Spleen (tissue), 11 donors: ENCODE measurements at regions not wholly inside any gene's neighbourhood (a gene's known extent, or its start where the extent isn't known, plus 50 kb on each side); places are given as distances from the start of the nearest gene placed in this dataset.

Experiments used
- DNase-seq: peaks from one replicate; pipeline ENCODE4 v3.0.0-alpha.2; 2020
- H3K27ac ChIP-seq, 8 donors: fragments of 200-600 bp; sonication (generic) in 7 of 8; 1 replicate in 4 of 8; 2 replicates in 4 of 8; pipeline versions ENCODE4 v1.5.0 to v1.8.0; 2016 to 2021; ENCODE audit warnings: inconsistent platforms in 4 of 8, mild to moderate bottlenecking in 4 of 8, moderate library complexity in 1 of 8
- H3K27me3 ChIP-seq, 7 donors: fragments of 200-600 bp; sonication (generic) in 6 of 7; replicated peaks in 1 of 7; 1 replicate in 4 of 7; 2 replicates in 3 of 7; pipeline versions ENCODE4 v1.5.0 to v1.8.0; 2016 to 2021; ENCODE audit warnings: inconsistent platforms in 3 of 7, mild to moderate bottlenecking in 1 of 7
- H3K36me3 ChIP-seq, 6 donors: fragments of 200-600 bp; sonication (generic) in 5 of 6; 1 replicate in 4 of 6; 2 replicates in 2 of 6; pipeline versions ENCODE4 v1.5.0 to v1.8.0; 2016 to 2021; ENCODE audit warnings: inconsistent platforms in 2 of 6
- H3K4me1 ChIP-seq, 6 donors: fragments of 200-600 bp; sonication (generic) in 5 of 6; 1 replicate in 3 of 6; 2 replicates in 3 of 6; pipeline versions ENCODE4 v1.5.0 to v1.8.0; 2016 to 2021; ENCODE audit warnings: inconsistent platforms in 3 of 6
- H3K4me3 ChIP-seq, 8 donors: fragments of 200-600 bp; sonication (generic) in 7 of 8; 1 replicate in 4 of 8; 2 replicates in 4 of 8; pipeline versions ENCODE4 v1.5.0 to v1.8.0; 2016 to 2021; ENCODE audit warnings: inconsistent platforms in 4 of 8, mild to moderate bottlenecking in 4 of 8, moderate library complexity in 2 of 8
- H3K9me3 ChIP-seq, 8 donors: fragments of 200-600 bp; sonication (generic) in 7 of 8; 1 replicate in 4 of 8; 2 replicates in 4 of 8; pipeline versions ENCODE4 v1.5.0 to v1.8.0; 2016 to 2021; ENCODE audit warnings: inconsistent platforms in 4 of 8
- POLR2A ChIP-seq, 3 donors: fragments of 450-650 bp; IDR thresholded peaks; one replicate each; pipeline ENCODE4 v1.5.1; 2017; ENCODE audit warnings: antibody characterized with exemption in 3 of 3, mild to moderate bottlenecking in 1 of 3
- POLR2AphosphoS5 ChIP-seq, 3 donors: sonication (generic); formaldehyde crosslinking; IDR thresholded peaks; one replicate each; pipeline ENCODE4 v1.5.1; 2017; ENCODE audit warnings: antibody characterized with exemption in 3 of 3
- WGBS, 5 donors: extraction: QIAGEN DNeasy Blood & Tissue Kit in 3 of 5; methylation state at CpG; one replicate each; pipeline versions ENCODE4 v1.1.5 to v1.1.7; 2013 to 2018; 5-methylcytosine and 5-hydroxymethylcytosine counted together
- intact Hi-C: fragments of 100-400 bp; cut with DNase I; formaldehyde crosslinking; loops from one replicate; pipeline ENCODE4 v1.15.0; 2023; ENCODE audit warnings: low total_unique reads
- TF ChIP-seq, protein P1 (sequence below), 11 experiments: fragments of 200-600 bp in 7 of 11; fragments of 450-650 bp in 4 of 11; sonication (generic) in 4 of 11; IDR thresholded peaks in 8 of 11; conservative IDR thresholded peaks in 3 of 11; 1 replicate in 7 of 11; 2 replicates in 4 of 11; pipeline versions ENCODE4 v1.4.0 to v1.8.0; 2016 to 2021; ENCODE audit warnings: antibody characterized with exemption in 11 of 11, inconsistent platforms in 4 of 11, mild to moderate bottlenecking in 1 of 11
- donor health status: healthy with polysubstance abuse.
- donor health status: DM: no; HTN: no; CAD: no; lungs with moderate emphysema.
- donor health status: DM: no; HTN: no; CAD: no.
- donor health status: Bipolar disorder and iron deficiency.
- donor health status: healthy.
- donor health status: DM: no; HTN: no; CAD: no.
- donor health status: DM: yes; HTN: yes; CAD: no.

GRCh38 chr16:79388396-79388795, 212.1 kb downstream of the MAF start:
- intact Hi-C loops, result no loop called here
- H3K36me3 ChIP-seq, result no peaks in the 10 kb centered on the region
- H3K9me3 ChIP-seq, result no peaks in the 10 kb centered on the region
- TF ChIP-seq POLR2A (IDR thresholded peaks at IDR 0.05) (no peak), POLR2AphosphoS5 (IDR thresholded peaks at IDR 0.05) (no peak)
- TF ChIP-seq, protein P1, sequence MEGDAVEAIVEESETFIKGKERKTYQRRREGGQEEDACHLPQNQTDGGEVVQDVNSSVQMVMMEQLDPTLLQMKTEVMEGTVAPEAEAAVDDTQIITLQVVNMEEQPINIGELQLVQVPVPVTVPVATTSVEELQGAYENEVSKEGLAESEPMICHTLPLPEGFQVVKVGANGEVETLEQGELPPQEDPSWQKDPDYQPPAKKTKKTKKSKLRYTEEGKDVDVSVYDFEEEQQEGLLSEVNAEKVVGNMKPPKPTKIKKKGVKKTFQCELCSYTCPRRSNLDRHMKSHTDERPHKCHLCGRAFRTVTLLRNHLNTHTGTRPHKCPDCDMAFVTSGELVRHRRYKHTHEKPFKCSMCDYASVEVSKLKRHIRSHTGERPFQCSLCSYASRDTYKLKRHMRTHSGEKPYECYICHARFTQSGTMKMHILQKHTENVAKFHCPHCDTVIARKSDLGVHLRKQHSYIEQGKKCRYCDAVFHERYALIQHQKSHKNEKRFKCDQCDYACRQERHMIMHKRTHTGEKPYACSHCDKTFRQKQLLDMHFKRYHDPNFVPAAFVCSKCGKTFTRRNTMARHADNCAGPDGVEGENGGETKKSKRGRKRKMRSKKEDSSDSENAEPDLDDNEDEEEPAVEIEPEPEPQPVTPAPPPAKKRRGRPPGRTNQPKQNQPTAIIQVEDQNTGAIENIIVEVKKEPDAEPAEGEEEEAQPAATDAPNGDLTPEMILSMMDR (IDR thresholded peaks at IDR 0.05 in 8 of 11, conservative IDR thresholded peaks at IDR 0.05 in 3 of 11), result no peak
- 93 to 98% (median 97%) methylated on average over 1 of the region's 1 CpG for WGBS, 5 donors
- H3K4me1 ChIP-seq, result no peaks in the 10 kb centered on the region
- H3K27ac ChIP-seq, result no peak overlapping the region
- DNase-seq, result no peak
- H3K4me3 ChIP-seq, result no peak overlapping the region
- no peaks in the 10 kb centered on the region for H3K27me3 ChIP-seq

DNA sequence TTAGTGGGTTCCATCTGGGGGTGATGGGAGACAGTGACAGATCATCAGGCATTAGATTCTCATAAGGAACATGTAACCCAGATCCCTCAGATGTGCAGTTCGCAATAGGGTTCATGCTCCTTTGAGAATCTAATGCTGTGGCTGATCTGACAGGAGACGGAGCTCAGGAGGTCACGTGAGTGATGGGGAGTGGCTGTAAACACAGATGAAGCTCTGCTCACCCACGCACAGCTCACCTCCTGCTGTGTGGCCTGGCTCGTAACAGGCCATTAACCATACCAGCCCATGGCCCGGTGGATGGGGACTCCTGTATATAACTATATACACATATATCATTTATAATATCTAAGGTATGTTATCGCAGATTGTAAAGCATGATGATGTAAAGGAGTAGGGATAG, 214.2 kb downstream of the MAF start:
- intact Hi-C loops, result no loop called here
- Histone ChIP-seq H3K27ac (no peak overlapping the region), H3K9me3 (no peaks in the 10 kb centered on the region), H3K4me3 (no peak overlapping the region), H3K36me3 (no peaks in the 10 kb centered on the region), H3K4me1 (peaks cover 0 to 12% (median 7%) of the 10 kb centered on the region in 6 donors), H3K27me3 (no peaks in the 10 kb centered on the region)
- TF ChIP-seq POLR2A (IDR thresholded peaks at IDR 0.05) (no peak), POLR2AphosphoS5 (IDR thresholded peaks at IDR 0.05) (no peak)
- TF ChIP-seq, protein P1 (IDR thresholded peaks at IDR 0.05 in 8 of 11, conservative IDR thresholded peaks at IDR 0.05 in 3 of 11), result no peak
- WGBS, 5 donors, result 91 to 97% (median 94%) methylated on average over 7 of the region's 7 CpGs
- DNase-seq, result no peak

- Histone ChIP-seq H3K36me3 (no peaks in the 10 kb centered on the region), H3K9me3 (peaks cover 0 to 5% (median 2%) of the 10 kb centered on the region in 8 donors), H3K4me1 (peaks cover 0 to 24% (median 16%) of the 10 kb centered on the region in 6 donors), H3K27me3 (no peaks in the 10 kb centered on the region), H3K4me3 (peak overlapping the region in 2 of 8 donors; percentile 8 to 44), H3K27ac (peak overlapping the region; percentile 10 to 82 (median 64))
- no peak for TF ChIP-seq POLR2A (IDR thresholded peaks at IDR 0.05)
- TF ChIP-seq POLR2AphosphoS5 (IDR thresholded peaks at IDR 0.05), result no peak
- TF ChIP-seq, protein P1 (IDR thresholded peaks at IDR 0.05 in 8 of 11, conservative IDR thresholded peaks at IDR 0.05 in 3 of 11), result no peak
- intact Hi-C loops, result no loop called here
- WGBS, 5 donors, result 20 to 28% (median 22%) methylated on average over 10 of the region's 10 CpGs
- DNase-seq, result no peak
Observed at GRCh38 chr16:79381603-79382042, 218.9 kb downstream of the MAF start.

DNA sequence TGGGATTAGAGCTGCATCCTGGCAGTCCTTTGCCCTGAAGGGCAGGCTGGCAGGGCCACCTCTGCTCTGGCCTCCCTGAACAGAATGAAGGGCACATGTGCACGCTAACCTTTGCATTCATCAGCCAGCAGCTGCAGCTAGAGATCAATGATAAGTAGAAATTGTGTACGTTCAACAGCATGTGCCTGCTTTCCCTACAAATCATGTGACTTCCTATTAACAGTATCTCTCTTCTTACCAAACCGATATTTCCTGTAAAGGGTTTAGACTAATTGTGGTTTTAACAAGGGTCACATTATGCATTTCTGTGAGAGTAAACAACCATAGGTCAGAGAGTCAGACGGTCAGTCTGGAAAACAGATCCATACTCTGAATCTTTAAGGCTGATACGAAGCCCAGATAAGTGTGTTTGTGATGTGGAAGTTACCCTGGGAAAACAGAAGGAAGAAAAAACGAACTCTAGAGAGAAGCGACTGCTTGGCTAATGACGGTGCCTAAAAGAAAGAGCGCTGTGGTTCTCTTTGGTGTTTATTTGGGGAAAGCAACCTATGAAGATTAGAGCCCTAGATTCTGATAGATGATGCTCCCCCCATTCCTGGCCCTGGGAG, 219.4 kb downstream of the MAF start:
- Histone ChIP-seq H3K4me1 (peaks cover 0 to 24% (median 16%) of the 10 kb centered on the region in 6 donors), H3K36me3 (no peaks in the 10 kb centered on the region), H3K27ac (peak overlapping the region; percentile 10 to 82 (median 64)), H3K27me3 (no peaks in the 10 kb centered on the region), H3K9me3 (peaks cover 0 to 5% (median 2%) of the 10 kb centered on the region in 8 donors), H3K4me3 (peak overlapping the region in 2 of 8 donors; percentile 8 to 44)
- no peak for DNase-seq
- TF ChIP-seq POLR2AphosphoS5 (IDR thresholded peaks at IDR 0.05), result peak in 2 of 3 donors; percentile 11 to 45
- TF ChIP-seq, protein P1 (IDR thresholded peaks at IDR 0.05 in 8 of 11, conservative IDR thresholded peaks at IDR 0.05 in 3 of 11), result no peak
- TF ChIP-seq POLR2A (IDR thresholded peaks at IDR 0.05), result no peak
- WGBS, 5 donors, result 13 to 26% (median 15%) methylated on average over 9 of the region's 9 CpGs
- intact Hi-C loops, result no loop called here
